Fibroblast of peridontal ligament (primary cell): ENCODE measurements at regions not wholly inside any gene's neighbourhood (a gene's known extent, or its start where the extent isn't known, plus 50 kb on each side); places are given as distances from the start of the nearest gene placed in this dataset.

ENCODE experiments used
- DNase-seq: peaks from one replicate; pipeline ENCODE4 v3.0.0-alpha.2; 2010; ENCODE audit errors: extremely low read depth

GRCh38 chr9:82621447-82621846 lies 441.5 kb downstream of the RASEF start:
- DNase-seq, result no peak

- no peak for DNase-seq
These were observed 425.6 kb downstream of the RASEF start for GRCh38 chr9:82637368-82637767.

- no peak for DNase-seq
These were observed 417.3 kb downstream of the RASEF start for GRCh38 chr9:82645600-82645999.

- DNase-seq, result no peak
These were observed 412.6 kb downstream of the RASEF start for GRCh38 chr9:82650368-82650767.

GRCh38 chr9:82651474-82651873 lies 411.5 kb downstream of the RASEF start:
- DNase-seq, result no peak

- no peak for DNase-seq
These were observed 397.6 kb downstream of the RASEF start for GRCh38 chr9:82665324-82665723.

- no peak for DNase-seq
These were observed 394.2 kb downstream of the RASEF start for GRCh38 chr9:82668689-82669199.

GRCh38 chr9:82670000-82670399 lies 392.9 kb downstream of the RASEF start:
- no peak for DNase-seq

GRCh38 chr9:82670726-82671125 lies 392.2 kb downstream of the RASEF start:
- DNase-seq, result no peak

- no peak for DNase-seq
These were observed 389.7 kb downstream of the RASEF start for GRCh38 chr9:82673201-82673600.

- DNase-seq, result no peak
These were observed 389.0 kb downstream of the RASEF start for GRCh38 chr9:82673919-82674318.

- no peak for DNase-seq
These were observed 387.8 kb downstream of the RASEF start for GRCh38 chr9:82675102-82675501.

- DNase-seq, result no peak
These were observed 387.3 kb downstream of the RASEF start for GRCh38 chr9:82675605-82676004.

- DNase-seq, result no peak
These were observed 385.9 kb downstream of the RASEF start for GRCh38 chr9:82677086-82677485.

GRCh38 chr9:82679472-82679871 lies 383.5 kb downstream of the RASEF start:
- no peak for DNase-seq

GRCh38 chr9:82680179-82680935 lies 382.6 kb downstream of the RASEF start:
- no peak for DNase-seq

- DNase-seq, result no peak
These were observed 381.1 kb downstream of the RASEF start for GRCh38 chr9:82681809-82682208.

GRCh38 chr9:82682431-82682830 lies 380.5 kb downstream of the RASEF start:
- no peak for DNase-seq

GRCh38 chr9:82695704-82696103 lies 367.2 kb downstream of the RASEF start:
- no peak for DNase-seq

GRCh38 chr9:82706786-82707185 lies 356.2 kb downstream of the RASEF start:
- no peak for DNase-seq

GRCh38 chr9:82716821-82717220 lies 346.1 kb downstream of the RASEF start:
- DNase-seq, result no peak

- no peak for DNase-seq
These were observed 342.4 kb downstream of the RASEF start for GRCh38 chr9:82720515-82720914.

GRCh38 chr9:82721593-82721992 lies 341.3 kb downstream of the RASEF start:
- DNase-seq, result no peak

- no peak for DNase-seq
These were observed 340.9 kb downstream of the RASEF start for GRCh38 chr9:82722051-82722450.
